ENCODE measurements at regions not wholly inside any gene's neighbourhood (a gene's known extent, or its start where the extent isn't known, plus 50 kb on each side); places are given as distances from the start of the nearest gene placed in this dataset.
"Not testable (repeated sequence)": the region's sequence is repeated elsewhere in the genome, so short reads cannot be mapped to it uniquely, and the experiment has no call there.

DNA sequence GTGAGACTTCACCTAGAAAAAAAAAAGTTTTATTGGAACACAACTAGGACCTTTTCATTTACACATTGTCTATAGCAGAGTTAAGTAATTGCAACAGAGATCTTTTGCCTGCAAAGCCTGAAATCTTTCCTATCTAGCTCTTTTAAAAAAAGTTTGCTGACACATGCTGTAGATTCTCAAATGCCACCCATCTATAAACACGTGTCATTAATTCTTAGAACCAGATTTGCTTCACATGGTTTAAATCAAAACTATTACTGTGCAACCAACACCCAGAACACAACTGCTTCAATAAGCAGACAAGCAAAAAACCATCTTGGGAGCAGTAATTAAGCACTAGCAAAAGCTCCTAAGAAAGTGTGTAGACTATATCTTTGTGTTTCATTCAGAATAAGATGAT, 55.0 kb downstream of the OXSM start:
- no peak for DNase-seq (ENCODE audit: extremely low read depth in 1 of 2, low read depth in 1 of 2)

DNA sequence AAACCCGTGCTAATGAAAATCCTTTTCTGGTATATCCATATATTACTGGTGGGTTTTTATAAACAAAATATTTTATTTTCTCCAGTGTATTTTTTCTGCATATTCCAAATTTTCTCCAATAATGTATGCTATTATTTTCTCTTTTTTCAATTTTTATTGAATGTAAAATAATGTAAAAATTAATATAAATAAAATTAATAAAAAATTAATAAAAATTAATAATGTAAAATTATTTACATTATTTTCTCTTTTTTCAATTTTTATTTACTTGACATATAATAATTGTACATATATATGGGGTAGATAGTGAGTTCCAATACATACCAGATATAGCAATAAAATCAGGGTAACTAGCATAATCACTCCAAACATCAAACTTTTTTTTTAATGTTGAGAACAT, 56.4 kb downstream of the OXSM start:
- DNase-seq (ENCODE audit: extremely low read depth in 1 of 2, low read depth in 1 of 2), result no peak

DNA sequence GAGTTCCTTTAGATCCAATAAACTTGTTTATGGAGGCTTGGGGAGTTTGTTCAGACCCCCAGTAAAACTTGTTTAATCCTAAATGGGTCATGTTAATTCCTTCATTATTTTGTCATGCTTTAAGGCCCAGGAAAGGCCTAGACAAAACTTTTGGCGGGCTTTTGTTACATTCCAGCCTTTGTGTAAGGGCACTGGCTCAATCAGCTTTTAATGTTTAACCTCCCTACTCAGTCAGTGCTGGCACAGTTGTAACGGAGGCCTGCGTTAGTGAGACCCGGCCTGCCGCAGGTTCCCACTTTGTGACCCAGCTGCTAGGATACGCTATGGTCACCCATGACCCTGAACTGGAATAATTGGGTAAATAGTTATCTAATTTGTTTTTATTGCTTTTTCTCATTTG, 59.2 kb downstream of the OXSM start:
- no peak for DNase-seq (ENCODE audit: extremely low read depth in 1 of 2, low read depth in 1 of 2)

DNA sequence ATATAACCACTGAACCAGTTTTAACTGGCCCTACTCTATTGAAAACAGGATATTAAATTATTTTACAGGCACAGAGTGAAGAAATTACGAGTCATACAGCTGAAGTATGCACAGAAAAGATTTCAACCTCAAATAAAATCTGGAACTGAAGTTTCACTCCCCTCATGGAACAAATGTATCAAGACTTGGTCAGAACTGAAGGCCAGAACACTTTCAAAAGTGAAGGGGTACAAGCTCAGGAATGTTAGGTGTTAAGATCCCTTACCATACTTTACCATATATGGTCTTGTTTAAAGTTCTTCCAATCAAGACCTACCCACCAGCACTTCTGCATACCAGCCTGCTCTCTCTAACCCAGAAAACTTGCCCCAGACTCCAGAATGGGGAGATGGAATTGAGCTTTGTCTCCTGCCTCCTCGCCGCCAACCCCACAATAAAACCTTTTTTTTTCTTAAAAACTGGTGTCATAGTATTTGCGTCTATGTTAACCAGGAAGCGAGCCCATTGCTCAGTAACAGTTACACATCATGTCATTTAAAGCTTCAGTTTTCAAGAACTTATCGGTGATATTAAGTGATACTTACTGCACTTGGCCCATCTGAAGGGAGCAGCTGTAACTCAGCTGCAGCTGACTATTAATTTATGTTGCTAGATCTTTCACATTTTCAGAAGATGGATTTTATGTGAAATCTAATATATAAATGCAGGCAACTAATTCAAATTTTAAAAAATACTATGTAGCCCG, 59.9 kb downstream of the OXSM start:
- DNase-seq (ENCODE audit: extremely low read depth in 1 of 2, low read depth in 1 of 2), result no peak

DNA sequence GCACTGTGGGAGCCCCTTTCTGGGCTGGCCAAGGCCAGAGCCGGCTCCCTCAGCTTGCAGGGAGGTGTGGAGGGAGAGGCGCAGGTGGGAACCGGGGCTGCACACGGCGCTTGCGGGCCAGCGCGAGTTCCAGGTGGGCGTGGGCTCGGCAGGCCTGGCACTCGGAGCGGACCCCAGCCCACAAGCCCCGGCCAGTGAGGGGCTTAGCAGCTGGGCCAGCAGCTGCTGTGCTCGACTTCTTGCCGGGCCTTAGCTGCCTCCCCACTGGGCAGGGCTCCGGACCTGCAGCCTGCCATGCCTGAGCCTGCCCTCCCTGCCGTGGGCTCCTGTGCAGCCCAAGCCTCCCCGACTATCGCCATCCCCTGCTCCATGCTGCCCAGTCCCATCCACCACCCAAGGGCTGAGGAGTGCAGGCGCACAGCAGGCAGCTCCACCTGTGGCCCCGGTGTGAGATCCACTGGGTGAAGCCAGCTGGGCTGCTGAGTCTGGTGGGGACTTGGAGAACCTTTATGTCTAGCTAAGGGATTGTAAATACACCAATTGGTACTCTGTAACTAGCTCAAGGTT, 61.9 kb downstream of the OXSM start:
- not testable (repeated sequence) for DNase-seq (ENCODE audit: extremely low read depth in 1 of 2, low read depth in 1 of 2)

DNA sequence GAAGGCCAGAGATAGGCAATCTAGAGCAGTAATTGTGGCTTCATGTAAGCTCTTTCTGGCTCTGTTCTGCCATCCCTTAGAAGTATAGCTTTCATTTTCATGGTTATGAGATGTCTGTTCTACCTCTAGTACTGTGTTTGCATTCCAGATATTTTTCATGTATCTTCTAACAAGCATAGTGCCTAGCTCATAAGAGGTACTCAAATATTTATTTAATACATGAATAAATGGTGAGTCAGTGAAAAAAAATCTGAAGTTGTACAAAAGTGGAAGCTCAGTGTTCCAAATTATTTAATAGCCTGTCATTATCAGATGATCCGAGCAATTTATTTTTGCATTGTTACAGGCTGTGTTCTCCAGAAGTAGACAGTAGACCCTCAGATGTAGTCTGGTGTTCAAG, 64.3 kb downstream of the OXSM start:
- DNase-seq (ENCODE audit: extremely low read depth in 1 of 2, low read depth in 1 of 2), result no peak

- no peak for DNase-seq (ENCODE audit: extremely low read depth in 1 of 2, low read depth in 1 of 2)
Observed at GRCh38 chr3:25854635-25855034, 64.7 kb downstream of the OXSM start.

GRCh38 chr3:25855266-25855784, 65.4 kb downstream of the OXSM start:
- no peak for DNase-seq (ENCODE audit: extremely low read depth in 1 of 2, low read depth in 1 of 2)

- DNase-seq (ENCODE audit: extremely low read depth in 1 of 2, low read depth in 1 of 2), result no peak
Observed at GRCh38 chr3:25856902-25857518, 67.1 kb downstream of the OXSM start.

DNA sequence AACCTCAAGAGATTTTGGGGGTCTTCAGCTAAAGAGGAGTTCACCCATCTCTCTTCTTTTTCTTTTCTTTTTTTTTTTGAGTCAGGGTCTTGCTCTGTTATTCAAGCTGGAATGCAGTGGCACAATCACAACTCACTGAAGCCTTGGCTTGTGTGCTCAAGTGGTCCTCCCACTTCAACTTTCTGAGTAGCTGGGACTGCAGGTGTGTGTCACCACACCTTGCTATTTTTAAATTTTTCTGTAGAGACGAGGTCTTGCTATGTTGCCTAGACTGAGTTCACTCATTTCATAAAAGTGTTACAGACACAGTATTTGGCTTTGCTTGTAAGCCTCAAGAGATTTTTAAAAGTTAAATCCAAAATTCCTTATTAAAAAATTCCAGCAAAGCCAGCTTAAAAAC, 71.7 kb downstream of the OXSM start:
- DNase-seq (ENCODE audit: extremely low read depth in 1 of 2, low read depth in 1 of 2), result no peak

GRCh38 chr3:25863011-25863415, 73.1 kb downstream of the OXSM start:
- no peak for DNase-seq (ENCODE audit: extremely low read depth in 1 of 2, low read depth in 1 of 2)

GRCh38 chr3:25863416-25863959, 73.6 kb downstream of the OXSM start:
- DNase-seq (ENCODE audit: extremely low read depth in 1 of 2, low read depth in 1 of 2), result no peak

DNA sequence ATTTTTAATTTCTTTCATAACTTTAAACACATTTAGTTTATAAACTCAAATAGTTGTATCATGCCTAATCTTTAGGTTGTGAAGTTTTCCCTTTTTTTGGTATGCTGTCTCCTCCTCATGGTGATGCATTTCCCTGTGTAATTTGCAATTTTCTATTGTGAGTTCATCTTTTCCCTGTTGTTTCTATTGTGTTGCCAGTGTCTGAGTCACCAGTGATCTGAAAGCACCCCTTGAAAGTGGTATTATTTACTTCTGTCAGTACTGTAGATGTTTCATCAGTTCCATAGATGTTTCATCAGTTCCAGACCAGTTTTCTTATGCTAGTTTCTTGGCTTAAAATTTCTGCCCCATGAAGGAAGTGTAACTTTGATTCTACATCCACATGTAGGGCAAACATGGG, 80.6 kb downstream of the OXSM start:
- DNase-seq (ENCODE audit: extremely low read depth in 1 of 2, low read depth in 1 of 2), result no peak

- DNase-seq (ENCODE audit: extremely low read depth in 1 of 2, low read depth in 1 of 2), result no peak
Observed at GRCh38 chr3:25872200-25872877, 82.4 kb downstream of the OXSM start.

GRCh38 chr3:25883492-25883891, 93.6 kb downstream of the OXSM start:
- DNase-seq (ENCODE audit: extremely low read depth in 1 of 2, low read depth in 1 of 2), result no peak

- DNase-seq (ENCODE audit: extremely low read depth in 1 of 2, low read depth in 1 of 2), result no peak
Observed at GRCh38 chr3:25884981-25885380, 95.1 kb downstream of the OXSM start.

DNA sequence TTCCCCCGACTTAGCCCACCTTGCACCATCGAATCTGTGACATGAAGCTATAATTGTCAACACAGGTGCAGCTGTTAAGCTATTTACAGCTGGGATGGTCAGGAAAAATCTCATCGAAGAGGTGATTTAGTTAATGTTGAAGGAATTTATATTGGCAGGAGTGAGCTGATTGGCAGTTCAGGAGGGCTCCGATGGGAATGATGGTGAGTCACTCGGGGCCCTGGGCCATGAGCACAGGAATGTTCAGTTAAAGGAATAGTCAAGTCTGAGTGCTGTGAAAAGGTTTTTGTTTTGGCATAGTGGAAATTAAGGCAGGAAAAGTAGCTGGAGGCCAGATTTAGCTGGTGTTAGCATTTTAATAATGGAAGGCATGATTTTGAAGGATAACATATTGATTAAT, 95.7 kb downstream of the OXSM start:
- no peak for DNase-seq (ENCODE audit: extremely low read depth in 1 of 2, low read depth in 1 of 2)

DNA sequence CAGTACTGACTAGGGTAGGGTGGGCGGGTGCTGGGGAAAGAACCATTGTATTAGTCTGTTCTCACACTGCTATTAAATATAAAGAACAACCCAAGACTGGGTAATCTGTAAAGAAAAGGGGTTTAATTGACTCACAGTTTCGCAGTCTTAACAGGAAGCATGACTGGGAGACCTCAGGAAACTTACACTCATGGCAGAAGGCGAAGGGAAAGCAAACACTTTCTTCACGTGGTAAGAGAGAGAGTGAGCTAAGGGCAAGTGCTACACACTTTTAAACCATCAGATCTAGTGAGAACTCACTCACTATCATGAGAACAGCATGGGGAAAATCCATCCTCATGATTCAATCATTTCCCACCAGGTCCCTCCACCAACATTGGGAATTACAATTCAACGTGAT, 98.0 kb downstream of the OXSM start:
- DNase-seq (ENCODE audit: extremely low read depth in 1 of 2, low read depth in 1 of 2), result no peak

GRCh38 chr3:25888892-25889524, 99.1 kb downstream of the OXSM start:
- DNase-seq (ENCODE audit: extremely low read depth in 1 of 2, low read depth in 1 of 2), result no peak

DNA sequence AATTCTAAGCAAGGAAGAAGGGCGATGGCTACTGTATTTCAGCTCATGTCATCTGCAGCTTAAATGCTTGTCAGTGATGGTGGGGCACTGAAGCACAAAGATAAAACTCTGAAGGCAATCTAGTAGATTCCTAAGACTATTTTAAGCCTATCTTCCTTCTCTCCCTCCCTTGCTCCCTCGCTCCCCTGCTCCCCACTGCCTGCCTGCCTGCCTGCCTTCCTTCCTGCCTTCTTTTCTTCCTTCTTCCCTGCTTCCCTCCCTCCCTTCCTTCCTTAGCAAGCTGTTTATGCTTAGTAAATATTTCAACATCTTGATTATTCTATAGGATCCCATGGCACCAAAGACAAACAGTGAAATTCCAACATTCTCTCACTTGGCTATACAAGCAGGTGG, 99.6 kb downstream of the OXSM start:
- DNase-seq (ENCODE audit: extremely low read depth in 1 of 2, low read depth in 1 of 2), result no peak

GRCh38 chr3:25894101-25894500, 104.2 kb downstream of the OXSM start:
- DNase-seq (ENCODE audit: extremely low read depth in 1 of 2, low read depth in 1 of 2), result no peak
